ENCODE measurements at regions not wholly inside any gene's neighbourhood (a gene's known extent, or its start where the extent isn't known, plus 50 kb on each side); places are given as distances from the start of the nearest gene placed in this dataset.

DNA sequence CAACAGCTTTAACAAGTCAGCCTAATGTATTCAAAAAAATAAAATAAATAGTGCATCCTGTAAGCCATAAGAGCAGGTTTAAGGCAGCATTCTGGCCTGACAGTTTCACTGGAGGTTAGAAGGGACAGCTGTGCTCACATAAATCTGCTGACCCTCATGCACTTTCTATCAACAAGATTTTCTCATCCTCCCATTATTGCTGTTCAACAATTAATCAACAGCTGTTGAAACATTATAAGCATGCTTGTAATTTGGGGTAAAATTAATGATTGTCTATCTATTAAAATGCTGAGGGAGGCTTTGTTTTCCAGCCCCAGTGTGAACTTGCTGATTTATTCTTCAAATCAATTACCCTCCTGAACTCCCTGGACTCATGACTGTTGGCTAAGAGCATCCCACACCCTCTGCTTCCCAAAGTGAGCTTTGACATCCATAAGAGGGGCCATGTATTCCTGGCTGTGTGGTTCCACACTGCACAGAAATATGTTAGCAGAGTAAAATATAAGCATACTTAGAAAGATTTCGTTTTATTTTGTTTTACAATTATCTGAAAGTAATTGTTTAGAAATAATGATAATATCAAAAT, 492.4 kb downstream of the EFNB2 start:
- no peak overlapping the region for H3K27ac ChIP-seq
- no peaks in the 10 kb centered on the region for H3K36me3 ChIP-seq
- no peak overlapping the region for H3K4me3 ChIP-seq
- TF ChIP-seq CTCF (IDR thresholded peaks at IDR 0.05), result no peak
- H3K27me3 ChIP-seq, result no peaks in the 10 kb centered on the region
- no peaks in the 10 kb centered on the region for H3K9me3 ChIP-seq
- no peak for DNase-seq (ENCODE audit: low spot score)
- H3K4me1 ChIP-seq, result no peaks in the 10 kb centered on the region

DNA sequence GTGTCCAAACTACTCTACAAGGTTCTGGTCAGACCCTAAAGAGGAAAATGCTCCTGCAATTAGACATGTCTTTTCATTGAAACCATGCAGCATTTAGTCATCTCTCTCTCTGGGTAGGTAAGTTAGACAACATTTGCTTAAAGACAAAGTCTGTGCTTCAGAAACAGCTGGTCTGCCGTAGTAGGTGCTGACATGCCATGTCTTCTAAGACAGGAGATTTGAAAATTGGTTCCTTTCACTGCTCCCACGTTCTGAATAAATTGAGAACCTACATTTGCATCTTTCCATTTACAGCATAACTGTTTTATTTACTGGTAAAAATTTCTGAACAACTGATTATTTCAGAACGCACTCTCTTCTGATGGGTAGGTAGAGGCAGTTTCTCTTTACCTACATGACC, 494.0 kb downstream of the EFNB2 start:
- Histone ChIP-seq H3K4me3 (no peak overlapping the region), H3K9me3 (no peaks in the 10 kb centered on the region), H3K27me3 (no peaks in the 10 kb centered on the region), H3K36me3 (no peaks in the 10 kb centered on the region), H3K4me1 (no peaks in the 10 kb centered on the region), H3K27ac (no peak overlapping the region)
- no peak for TF ChIP-seq CTCF (IDR thresholded peaks at IDR 0.05)
- no peak for DNase-seq (ENCODE audit: low spot score)

DNA sequence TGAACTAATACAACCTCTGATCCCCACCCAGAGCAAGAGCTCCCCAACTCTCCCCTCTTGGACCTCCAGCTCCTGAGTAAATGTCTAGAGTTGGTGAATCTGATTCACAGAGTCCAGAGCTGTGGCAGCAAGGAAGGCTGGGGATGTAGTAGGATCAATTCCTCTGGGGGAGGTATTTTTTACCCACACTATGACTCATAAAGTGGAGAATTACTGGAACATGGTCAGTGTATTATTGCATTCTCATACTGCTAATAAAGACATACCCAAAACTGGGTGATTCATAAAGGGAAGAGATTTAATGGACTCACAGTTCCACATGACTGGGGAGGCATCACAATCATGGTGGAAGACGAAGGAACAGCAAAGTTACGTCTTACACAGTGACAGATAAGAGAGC, 496.7 kb downstream of the EFNB2 start:
- no peak for TF ChIP-seq CTCF (IDR thresholded peaks at IDR 0.05)
- no peak for DNase-seq (ENCODE audit: low spot score)
- no peaks in the 10 kb centered on the region for H3K4me1 ChIP-seq
- H3K9me3 ChIP-seq, result no peaks in the 10 kb centered on the region
- no peaks in the 10 kb centered on the region for H3K36me3 ChIP-seq
- no peak overlapping the region for H3K4me3 ChIP-seq
- no peaks in the 10 kb centered on the region for H3K27me3 ChIP-seq
- no peak overlapping the region for H3K27ac ChIP-seq

DNA sequence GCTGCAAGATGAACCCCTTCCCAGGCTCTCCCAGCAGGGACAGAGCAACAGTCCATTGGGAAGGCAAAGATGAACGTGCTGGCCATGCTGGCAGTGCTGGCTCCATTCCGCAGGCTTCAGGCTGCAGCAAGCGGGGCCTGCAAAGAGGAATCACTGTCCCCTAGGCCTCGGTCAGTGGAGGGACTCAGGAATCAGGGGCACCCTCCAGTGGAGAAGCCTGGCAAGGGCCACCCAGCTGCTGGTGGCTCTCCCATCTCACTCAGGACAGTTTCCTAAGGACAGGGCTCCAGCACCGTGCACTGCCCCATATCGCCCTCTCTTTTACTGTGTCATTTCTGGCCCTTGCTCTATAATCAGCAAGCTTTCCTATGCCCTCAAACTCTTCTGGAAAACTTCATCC, 498.6 kb downstream of the EFNB2 start:
- Histone ChIP-seq H3K27ac (no peak overlapping the region), H3K36me3 (no peaks in the 10 kb centered on the region), H3K9me3 (no peaks in the 10 kb centered on the region), H3K4me3 (no peak overlapping the region), H3K4me1 (no peaks in the 10 kb centered on the region), H3K27me3 (no peaks in the 10 kb centered on the region)
- DNase-seq (ENCODE audit: low spot score), result no peak
- no peak for TF ChIP-seq CTCF (IDR thresholded peaks at IDR 0.05)

DNA sequence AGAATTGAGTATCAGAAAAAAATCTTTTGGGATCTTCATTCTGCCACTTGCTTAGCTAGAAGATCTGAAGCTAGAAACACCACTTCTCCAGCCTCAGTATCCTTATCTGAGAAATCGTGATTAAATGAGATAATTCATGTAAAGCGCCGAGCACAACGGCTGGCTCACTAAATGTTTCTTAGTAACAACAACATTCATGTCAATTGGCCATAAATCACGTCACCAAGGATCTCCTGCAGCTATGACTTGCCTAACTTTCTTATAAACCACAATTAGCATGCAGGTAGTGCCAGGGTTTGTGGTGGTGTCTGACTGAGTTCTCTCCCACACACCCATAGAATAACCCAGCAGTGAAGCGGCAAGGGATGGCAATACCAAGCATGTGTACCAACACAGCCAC, 501.3 kb downstream of the EFNB2 start:
- no peak for DNase-seq (ENCODE audit: low spot score)
- H3K4me3 ChIP-seq, result no peak overlapping the region
- H3K4me1 ChIP-seq, result no peaks in the 10 kb centered on the region
- H3K27me3 ChIP-seq, result no peaks in the 10 kb centered on the region
- H3K9me3 ChIP-seq, result no peaks in the 10 kb centered on the region
- no peak for TF ChIP-seq CTCF (IDR thresholded peaks at IDR 0.05)
- H3K27ac ChIP-seq, result no peak overlapping the region
- no peaks in the 10 kb centered on the region for H3K36me3 ChIP-seq

DNA sequence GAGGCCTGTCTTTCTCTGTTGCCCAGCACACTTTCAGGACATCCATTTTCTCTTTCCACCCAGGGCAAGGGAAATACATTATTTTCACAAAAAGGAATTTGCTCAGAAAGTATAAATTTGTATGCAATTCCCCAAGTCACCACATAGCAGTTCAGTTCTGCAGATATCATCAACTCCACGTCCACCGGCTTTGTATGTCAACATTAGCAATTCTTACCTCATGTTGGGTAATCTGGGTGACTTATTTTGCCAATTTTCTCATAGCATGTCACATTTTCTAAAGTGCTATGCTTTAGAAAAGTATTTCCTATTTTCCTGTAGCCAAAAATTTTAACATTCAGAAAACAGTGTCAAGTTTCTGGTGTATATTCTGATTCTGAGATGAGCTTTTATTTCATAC, 501.8 kb downstream of the EFNB2 start:
- Histone ChIP-seq H3K4me3 (no peak overlapping the region), H3K27ac (no peak overlapping the region), H3K9me3 (no peaks in the 10 kb centered on the region), H3K27me3 (no peaks in the 10 kb centered on the region), H3K4me1 (no peaks in the 10 kb centered on the region), H3K36me3 (no peaks in the 10 kb centered on the region)
- no peak for DNase-seq (ENCODE audit: low spot score)
- peak in 1 of 2 donors; percentile 37 for TF ChIP-seq CTCF (IDR thresholded peaks at IDR 0.05)

All from right atrium auricular region (tissue), 2 donors.